GM12878 (cell line): ENCODE measurements at regions not wholly inside any gene's neighbourhood (a gene's known extent, or its start where the extent isn't known, plus 50 kb on each side); places are given as distances from the start of the nearest gene placed in this dataset.

ENCODE experiments used
- ATAC-seq: fragments of 200-7000 bp; cut with Tn5 transposase; 3 replicates; pipeline ENCODE4 v1.9.1; 2020; ENCODE audit warnings: mild to moderate bottlenecking, moderate library complexity
- BruUV-seq: library from RNA; stranded (reverse); fragments of 400-500 nt; replicated peaks from 2 replicates; lab custom pipeline; 2021; lab: Mats Ljungman, UMichigan
- CTCF ChIA-PET: fragments of 300-600 bp; sonication (Branson Sonifier 250); formaldehyde crosslinking; extraction: SDS; loops from one replicate; lab custom pipeline; 2021; ENCODE audit warnings: inconsistent platforms; lab: Yijun Ruan, JAX
- POLR2A ChIA-PET: fragments of 350-600 bp; formaldehyde crosslinking; extraction: SDS; loops from one replicate; lab custom pipeline; 2021; ENCODE audit warnings: inconsistent platforms; lab: Charles Lee
- RAD21 ChIA-PET: fragments of 300-600 bp; sonication (Branson Sonifier 250); formaldehyde crosslinking; loops from one replicate; lab custom pipeline; 2023; ENCODE audit warnings: antibody characterized with exemption; ENCODE audit not compliant: unreplicated experiment; lab: Charles Lee
- SMC1A ChIA-PET: fragments of 300-600 bp; sonication (Branson Sonifier 250); formaldehyde crosslinking; loops from one replicate; lab custom pipeline; 2023; ENCODE audit not compliant: unreplicated experiment, uncharacterized antibody; lab: Charles Lee
- DNase-seq: peaks from one replicate; pipeline ENCODE4 v3.0.0-alpha.2; 2011; ENCODE audit warnings: low read depth, low spot score
- FAIRE-seq: peaks from 3 replicates; lab custom pipeline; 2011; peaks lifted over from hg19 to GRCh38; lab: Jason Lieb, UNC
- H2AFZ ChIP-seq: 2 replicates; pipeline ENCODE4 v1.6.0; 2011; ENCODE audit warnings: low read depth, low read length, control low read depth; ENCODE audit not compliant: control insufficient read depth
- H3K27ac ChIP-seq: 2 replicates; pipeline ENCODE4 v1.5.1; 2011; ENCODE audit warnings: control low read depth; ENCODE audit not compliant: control insufficient read depth, insufficient read depth
- H3K27me3 ChIP-seq, 2 experiments: replicated peaks in 1 of 2; 2 replicates each; pipeline versions ENCODE4 v1.6.0 to v1.6.1; 2011; ENCODE audit warnings: low read length in 1 of 2; ENCODE audit not compliant: control insufficient read depth in 2 of 2, insufficient read depth in 2 of 2
- H3K36me3 ChIP-seq, 2 experiments: 2 replicates each; pipeline ENCODE4 v1.5.1; 2011; ENCODE audit warnings: low read length in 1 of 2; ENCODE audit not compliant: control insufficient read depth in 2 of 2, insufficient read depth in 2 of 2
- H3K4me1 ChIP-seq: 2 replicates; pipeline ENCODE4 v1.6.1; 2011; ENCODE audit warnings: mild to moderate bottlenecking, low read length, moderate library complexity, mixed read lengths; ENCODE audit not compliant: control insufficient read depth, insufficient read depth
- H3K4me2 ChIP-seq: 2 replicates; pipeline ENCODE4 v1.6.0; 2011; ENCODE audit warnings: control low read depth; ENCODE audit not compliant: control insufficient read depth, insufficient read depth
- H3K4me3 ChIP-seq: fragments of 200-600 bp; sonication (generic); 2 replicates; pipeline ENCODE4 v1.5.1; 2016
- H3K79me2 ChIP-seq: 2 replicates; pipeline ENCODE4 v1.6.0; 2011; ENCODE audit warnings: low read length; ENCODE audit not compliant: control insufficient read depth, insufficient read depth
- H3K9ac ChIP-seq: 2 replicates; pipeline ENCODE4 v1.8.0; 2011; ENCODE audit warnings: low read length, control low read depth, mixed read lengths; ENCODE audit not compliant: control insufficient read depth, insufficient read depth
- H3K9me3 ChIP-seq: replicated peaks from 3 replicates; pipeline ENCODE4 v1.5.1; 2011; ENCODE audit warnings: mild to moderate bottlenecking, low read length; ENCODE audit not compliant: control insufficient read depth, insufficient read depth
- H4K20me1 ChIP-seq: 2 replicates; pipeline ENCODE4 v1.6.0; 2011; ENCODE audit not compliant: control insufficient read depth, insufficient read depth
- ASH2L ChIP-seq: fragments of 300-600, 200-600 bp; sonication (generic); IDR thresholded peaks from 2 replicates; pipeline ENCODE4 v1.6.1; 2017; ENCODE audit warnings: low read depth, mild to moderate bottlenecking, borderline replicate concordance
- BCL11A ChIP-seq: IDR thresholded peaks from 2 replicates; pipeline ENCODE4 v1.6.1; 2011; ENCODE audit warnings: low read depth, low read length
- CBX5 ChIP-seq: sonication (generic); IDR thresholded peaks from 2 replicates; pipeline ENCODE4 v1.6.1; 2016; ENCODE audit warnings: low read depth, moderate library complexity, mild to moderate bottlenecking, inconsistent platforms
- CTCF ChIP-seq, 3 experiments: IDR thresholded peaks in 2 of 3; conservative IDR thresholded peaks in 1 of 3; 2 replicates each; pipeline ENCODE4 v1.5.1; 2011; ENCODE audit warnings: low read depth in 3 of 3, low read length in 3 of 3, mild to moderate bottlenecking in 3 of 3, control low read depth in 2 of 3, moderate library complexity in 2 of 3, inconsistent platforms in 1 of 3, mixed read lengths in 1 of 3; ENCODE audit not compliant: control insufficient read depth in 2 of 3, insufficient read depth in 1 of 3; ENCODE audit errors: extremely low read depth in 1 of 3
- E4F1 ChIP-seq: fragments of 450-650 bp; IDR thresholded peaks from 2 replicates; pipeline ENCODE4 v1.6.1; 2018; ENCODE audit warnings: borderline replicate concordance, mild to moderate bottlenecking; ENCODE audit not compliant: partially characterized antibody
- HDGF ChIP-seq: fragments of 450-650 bp; IDR thresholded peaks from 2 replicates; pipeline ENCODE4 v1.6.1; 2016; ENCODE audit warnings: antibody characterized with exemption
- IKZF1 ChIP-seq: fragments of 450-650 bp; conservative IDR thresholded peaks from 2 replicates; pipeline ENCODE4 v1.6.1; 2017; ENCODE audit warnings: antibody characterized with exemption, mild to moderate bottlenecking
- IKZF2 ChIP-seq, 2 experiments: fragments of 450-650 bp; IDR thresholded peaks; 2 replicates each; pipeline ENCODE4 v1.6.1; 2017; ENCODE audit warnings: mild to moderate bottlenecking in 2 of 2, moderate library complexity in 2 of 2
- IRF3 ChIP-seq: fragments of 450-650 bp; IDR thresholded peaks from 2 replicates; pipeline ENCODE4 v1.6.1; 2014; ENCODE audit warnings: mild to moderate bottlenecking
- PAX8 ChIP-seq: fragments of 450-650 bp; IDR thresholded peaks from 2 replicates; pipeline ENCODE4 v1.6.1; 2017; ENCODE audit warnings: mild to moderate bottlenecking, moderate library complexity
- STAT1 ChIP-seq: fragments of 450-650 bp; conservative IDR thresholded peaks from 2 replicates; pipeline ENCODE4 v1.6.1; 2014; ENCODE audit warnings: antibody characterized with exemption, mild to moderate bottlenecking
- USF2 ChIP-seq: IDR thresholded peaks from 2 replicates; pipeline ENCODE4 v1.6.1; 2011; ENCODE audit warnings: low read depth, low read length, improper control_type of control experiment, borderline replicate concordance
- ZBED1 ChIP-seq: IDR thresholded peaks from 2 replicates; pipeline ENCODE4 v1.6.1; 2016; ENCODE audit warnings: borderline replicate concordance
- in situ Hi-C: fragments of 300-500 bp; cut with MboI; formaldehyde crosslinking; loops from 9 replicates; pipeline ENCODE4 v1.14.3; 2018; ENCODE audit warnings: mixed read lengths
- intact Hi-C: fragments of 100-400 bp; cut with micrococcal nuclease; formaldehyde crosslinking; loops from one replicate; pipeline ENCODE4 v1.14.2; 2022; ENCODE audit not compliant: unreplicated experiment

GRCh38 chr4:24417206-24417605 lies 167.1 kb downstream of the DHX15 start:
- POLR2A ChIA-PET: no interaction called here
- no peak for FAIRE-seq
- no peak for DNase-seq
- intact Hi-C loops: loop anchor here (5.0 to 10.0 kb wide), 2 partner anchors 1142 to 1280 kb away; no protein-coding TSS in a partner anchor
- H2AFZ ChIP-seq: no peak overlapping the region
- RAD21 ChIA-PET: no interaction called here
- no TSS peak for BruUV-seq
- H3K4me3 ChIP-seq: no peak overlapping the region
- H3K4me2 ChIP-seq: no peak overlapping the region
- TF ChIP-seq PAX8 (no peak), IKZF2 (IDR thresholded peaks at IDR 0.05) (no peak), CTCF (IDR thresholded peaks at IDR 0.05 in 2 of 3, conservative IDR thresholded peaks at IDR 0.05 in 1 of 3; ENCODE audit: control insufficient read depth in 2 of 3, extremely low read depth in 1 of 3, insufficient read depth in 1 of 3, low read depth in 3 of 3, low read length in 3 of 3) (no peak), ZBED1 (no peak), STAT1 (no peak), IKZF1 (no peak), ASH2L (no peak), USF2 (no peak), CBX5 (no peak), IRF3 (no peak), HDGF (no peak), BCL11A (no peak), E4F1 (no peak)
- CTCF ChIA-PET: interaction anchor here (2.5 to 2.9 kb wide), 2 partner anchors 1282 to 1519 kb away, joined by 19 to 27 read pairs; no protein-coding TSS in a partner anchor
- H4K20me1 ChIP-seq: no peaks in the 10 kb centered on the region
- H3K36me3 ChIP-seq: no peaks in the 10 kb centered on the region
- H3K9me3 ChIP-seq: no peaks in the 10 kb centered on the region
- SMC1A ChIA-PET: interaction anchor here (1.5 kb wide), 1 partner anchor 1520 kb away, joined by 6 read pairs; no protein-coding TSS in a partner anchor
- no peak overlapping the region for H3K27ac ChIP-seq
- H3K9ac ChIP-seq: no peak overlapping the region
- ATAC-seq: no peak
- H3K27me3 ChIP-seq: no peaks in the 10 kb centered on the region; a peak in 1 of 4 replicates
- H3K79me2 ChIP-seq: no peaks in the 10 kb centered on the region
- H3K4me1 ChIP-seq: no peaks in the 10 kb centered on the region
- in situ Hi-C loops: loop anchor here (5.0 kb wide), 1 partner anchor 1280 kb away; no protein-coding TSS in a partner anchor
